MM.1S (cell line): ENCODE measurements at regions not wholly inside any gene's neighbourhood (a gene's known extent, or its start where the extent isn't known, plus 50 kb on each side); places are given as distances from the start of the nearest gene placed in this dataset.

Experiments used
- CTCF ChIP-seq: fragments of 300-600 bp; sonication (generic); IDR thresholded peaks from 2 replicates; pipeline ENCODE4 v1.5.1; 2016; ENCODE audit warnings: antibody characterized with exemption, low read length, mixed read lengths
- EZH2phosphoT487 ChIP-seq: fragments of 300-600 bp; sonication (generic); IDR thresholded peaks from 2 replicates; pipeline ENCODE4 v1.6.1; 2018; ENCODE audit warnings: antibody characterized with exemption, low read length

GRCh38 chr19:13637664-13638063, 126.7 kb upstream of the MRI1 start:
- TF ChIP-seq CTCF (no peak), EZH2phosphoT487 (no peak)
